SHP77 (cell line): ENCODE measurements at regions not wholly inside any gene's neighbourhood (a gene's known extent, or its start where the extent isn't known, plus 50 kb on each side); places are given as distances from the start of the nearest gene placed in this dataset.
A peak's percentile ranks its signal among the peaks of the same experiment; 100 is the strongest.

Experiments
- DNase-seq, 2 experiments: peaks; one replicate each; lab custom pipeline; 2025; lab: John Stamatoyannopoulos, UW

DNA sequence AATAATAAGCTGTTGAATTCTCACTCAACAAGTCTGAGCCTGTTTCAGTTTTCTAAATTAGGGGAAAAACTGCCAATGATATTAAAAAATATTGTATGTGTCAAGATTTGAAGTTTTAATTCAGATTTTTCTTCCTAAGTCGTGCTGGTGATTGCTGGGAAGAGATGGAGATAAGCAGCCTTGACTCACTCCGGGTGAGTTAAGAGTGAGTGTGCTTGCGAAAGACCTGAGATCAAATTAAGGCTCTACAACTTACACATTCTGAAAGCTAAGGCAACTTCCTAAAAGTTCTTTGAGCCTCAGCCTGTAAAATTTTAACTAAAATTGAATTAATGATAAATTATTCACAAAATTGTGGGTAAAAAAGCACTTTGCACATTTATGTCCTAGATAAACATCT, 1441.2 kb downstream of the PCDH7 start:
- DNase-seq: no peak

DNA sequence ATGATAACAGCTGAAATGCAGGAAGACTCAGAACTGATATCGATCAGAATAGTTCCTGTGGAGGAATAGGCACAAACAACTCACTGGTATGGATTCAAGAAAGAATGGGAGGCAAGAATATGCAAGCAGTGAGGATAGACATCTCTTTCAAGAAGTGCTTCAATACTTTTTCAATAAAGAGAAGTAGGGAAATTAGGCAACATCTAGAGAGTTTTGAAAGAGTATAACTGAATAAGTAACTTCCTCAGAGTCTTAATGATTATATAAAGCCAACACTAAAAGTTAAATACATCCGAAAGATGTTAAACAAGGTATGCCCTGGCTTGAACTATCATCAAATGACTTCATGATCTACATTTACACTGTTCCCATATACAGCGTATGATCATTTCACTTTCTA, 1443.0 kb downstream of the PCDH7 start:
- no peak for DNase-seq

DNA sequence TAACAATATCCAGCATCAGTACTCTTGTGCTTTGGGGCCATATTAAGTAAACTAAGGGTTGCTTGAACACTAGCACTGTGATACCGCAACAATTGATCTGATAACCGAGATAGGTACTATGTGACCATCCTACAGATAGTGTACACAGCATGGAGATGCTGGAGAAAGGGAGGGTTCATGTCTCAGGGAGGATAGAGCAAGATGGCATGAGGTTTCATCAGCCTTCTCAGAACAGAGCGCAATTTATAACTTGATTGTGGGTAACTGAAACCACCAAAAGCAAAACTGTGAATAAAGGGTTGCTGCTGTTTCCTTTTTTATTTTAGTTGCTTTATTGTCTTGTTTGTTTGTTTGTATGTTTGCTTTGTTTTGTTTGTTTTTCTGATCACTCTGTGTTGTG, 1449.7 kb downstream of the PCDH7 start:
- no peak for DNase-seq

DNA sequence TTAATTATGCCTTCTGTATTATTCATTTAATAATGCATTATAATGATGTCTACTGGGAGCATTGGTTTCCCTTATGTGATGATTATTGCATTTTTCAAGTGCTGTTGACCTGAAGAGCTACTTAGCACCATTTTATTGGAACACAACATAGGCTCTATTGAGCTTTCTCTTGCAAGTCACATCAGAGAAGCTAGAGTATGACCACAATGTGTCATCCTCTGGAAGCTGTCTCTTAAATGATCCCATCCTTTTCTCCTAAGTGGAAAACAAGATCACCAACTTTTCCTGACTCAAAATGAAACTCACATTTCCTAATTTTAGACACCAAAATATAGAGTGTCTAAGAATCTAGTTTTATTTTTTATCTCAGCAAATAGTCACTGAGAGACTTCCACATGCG, 1451.9 kb downstream of the PCDH7 start:
- DNase-seq: no peak

DNA sequence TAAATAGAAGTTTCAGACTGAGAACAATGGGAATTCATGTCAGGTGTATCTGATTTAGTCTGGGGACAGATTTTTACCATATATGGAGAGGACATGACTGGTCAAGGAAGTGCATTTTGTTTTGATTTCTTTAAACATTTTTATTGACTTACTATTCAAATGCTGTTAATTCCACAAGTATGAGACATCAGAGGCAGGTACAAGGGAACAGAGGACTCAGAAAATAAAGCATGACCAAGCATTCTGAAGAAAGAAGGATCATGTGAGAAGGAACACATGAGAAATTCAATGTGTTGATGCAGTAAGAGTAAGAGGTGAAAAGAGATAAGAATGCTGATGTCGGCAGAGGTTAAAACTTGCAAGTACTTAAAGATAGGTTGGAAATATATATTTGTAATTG, 1452.6 kb downstream of the PCDH7 start:
- DNase-seq: no peak

DNA sequence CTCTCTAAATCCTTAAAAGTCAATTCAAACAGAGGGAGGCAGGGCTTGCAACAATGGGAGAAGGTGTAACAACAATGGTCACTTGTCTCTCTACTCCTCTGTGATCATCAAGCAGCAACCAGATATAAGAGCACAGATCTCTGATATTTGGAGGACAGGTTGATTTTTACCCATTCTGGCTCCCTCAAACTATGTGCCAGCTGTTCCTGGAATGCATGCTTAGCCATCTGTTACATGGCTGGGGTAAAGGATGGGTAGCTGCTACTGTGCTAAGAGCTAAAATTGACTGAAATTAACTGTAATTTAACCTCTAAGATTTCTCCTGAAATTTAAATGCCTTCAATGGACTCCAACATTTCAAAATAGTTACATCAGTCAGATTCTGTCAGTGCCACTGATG, 1459.9 kb downstream of the PCDH7 start:
- no peak for DNase-seq

DNA sequence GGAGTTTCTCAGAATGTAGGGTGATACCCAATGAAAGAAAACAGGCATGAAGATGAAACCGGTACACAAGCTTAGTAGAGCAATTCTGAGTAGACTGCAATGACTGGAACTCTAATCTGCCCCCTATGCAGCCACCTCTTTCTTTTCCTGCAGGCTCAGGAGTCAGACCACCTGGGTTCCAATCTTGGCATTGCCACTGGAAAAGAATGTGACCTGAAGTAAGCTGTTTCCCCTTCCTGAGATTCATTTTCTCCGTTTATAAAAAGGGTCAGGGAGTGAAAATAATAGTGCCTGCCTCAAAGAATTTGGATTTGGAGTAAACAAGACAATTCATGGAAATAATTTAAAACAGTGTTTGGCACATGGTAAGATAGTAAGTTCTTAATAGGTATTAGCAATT, 1464.0 kb downstream of the PCDH7 start:
- no peak for DNase-seq

DNA sequence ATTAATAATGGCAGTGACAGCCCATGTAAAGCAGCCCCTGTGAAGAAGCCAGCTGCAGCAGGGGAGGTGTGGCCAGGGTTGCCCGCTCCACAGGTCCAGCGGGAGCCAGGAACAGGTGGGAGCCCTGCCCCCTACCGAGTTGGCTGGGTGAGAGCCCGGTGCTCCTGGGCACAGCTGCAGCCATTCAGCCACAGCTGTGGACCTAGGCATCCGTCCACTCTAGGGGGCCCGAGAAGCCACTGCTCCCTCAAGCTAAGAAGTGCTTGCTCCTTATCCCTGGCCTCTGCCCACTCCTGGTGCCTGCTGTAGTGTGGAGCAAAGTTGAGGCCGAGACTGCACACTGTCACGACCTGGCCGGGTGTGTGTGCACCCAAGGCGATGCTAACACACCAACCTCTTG, 1469.0 kb downstream of the PCDH7 start:
- DNase-seq: peak in 1 of 2 experiments; percentile 16

DNA sequence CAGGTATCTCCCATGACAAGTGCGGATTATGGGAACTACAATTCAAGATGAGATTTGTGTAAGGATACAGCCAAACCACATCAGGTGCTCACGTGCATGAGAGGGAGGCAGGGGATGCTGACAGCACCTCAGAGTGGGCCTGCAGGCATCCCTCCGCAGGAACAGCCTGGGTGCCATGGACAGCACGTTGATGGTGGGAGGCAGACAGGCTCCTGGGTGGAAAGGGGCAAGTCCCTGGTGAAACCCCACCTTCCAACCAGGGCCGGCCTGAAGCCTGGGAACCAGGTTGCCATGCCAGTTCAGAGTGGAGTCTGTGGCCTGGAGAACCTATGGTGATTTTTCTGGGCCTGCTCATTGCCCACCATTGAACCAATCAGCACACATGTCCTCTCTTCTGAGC, 1469.6 kb downstream of the PCDH7 start:
- no peak for DNase-seq

DNA sequence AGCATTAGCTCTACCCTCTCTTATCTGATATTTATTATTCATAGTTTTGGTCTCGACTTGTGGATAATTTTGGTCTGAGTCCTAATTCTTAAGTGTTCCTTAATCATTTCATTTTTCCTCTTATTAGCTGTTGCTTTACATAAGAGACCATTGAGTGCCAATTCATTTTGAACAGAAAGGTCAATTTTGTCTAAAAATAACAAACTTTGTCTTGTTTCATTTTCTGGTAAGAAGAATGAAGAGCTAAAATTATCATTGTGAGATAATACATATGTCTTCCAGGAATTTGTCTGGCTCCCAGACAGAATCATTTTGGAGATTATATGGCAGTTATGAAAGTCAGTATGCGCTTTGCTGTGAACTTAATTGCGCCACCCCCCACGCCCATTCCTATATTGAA, 1471.8 kb downstream of the PCDH7 start:
- no peak for DNase-seq

DNA sequence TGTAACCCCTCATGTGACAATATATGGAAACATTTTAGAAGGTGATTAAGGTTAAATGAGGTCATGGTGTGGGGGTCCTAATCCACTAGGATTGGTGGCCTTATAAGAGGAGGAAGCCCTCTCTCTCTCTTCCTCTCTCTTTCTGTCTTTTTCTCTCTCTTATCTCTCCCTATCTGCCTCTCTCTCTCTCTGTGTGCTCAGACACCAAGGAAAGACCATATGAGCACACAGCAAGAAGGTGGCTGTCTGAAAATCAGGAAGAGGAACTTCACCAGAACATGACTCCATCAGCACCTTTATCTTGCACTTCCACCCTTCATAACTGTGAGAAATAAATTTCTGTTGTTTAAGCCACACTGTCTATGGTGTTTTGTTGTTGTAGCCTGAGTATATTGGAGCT, 1472.2 kb downstream of the PCDH7 start:
- no peak for DNase-seq

DNA sequence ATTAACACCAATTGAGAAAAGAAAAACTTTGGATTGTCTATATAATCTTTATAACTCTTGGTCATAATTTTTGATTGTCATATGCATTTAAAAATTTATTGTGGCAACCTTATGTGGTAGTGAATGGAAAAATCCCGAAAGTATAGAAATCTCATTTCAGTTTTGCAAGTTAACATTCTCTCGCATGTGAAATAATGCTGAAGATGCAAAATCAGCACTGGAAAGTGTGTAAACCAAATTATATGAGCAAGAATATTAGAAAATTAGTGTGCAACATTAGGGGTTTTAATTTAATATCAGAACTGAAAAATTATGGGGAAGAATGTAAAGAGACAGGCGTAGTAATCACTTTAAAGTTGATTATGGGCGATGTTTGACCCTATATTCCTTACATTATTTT, 1472.8 kb downstream of the PCDH7 start:
- no peak for DNase-seq

DNA sequence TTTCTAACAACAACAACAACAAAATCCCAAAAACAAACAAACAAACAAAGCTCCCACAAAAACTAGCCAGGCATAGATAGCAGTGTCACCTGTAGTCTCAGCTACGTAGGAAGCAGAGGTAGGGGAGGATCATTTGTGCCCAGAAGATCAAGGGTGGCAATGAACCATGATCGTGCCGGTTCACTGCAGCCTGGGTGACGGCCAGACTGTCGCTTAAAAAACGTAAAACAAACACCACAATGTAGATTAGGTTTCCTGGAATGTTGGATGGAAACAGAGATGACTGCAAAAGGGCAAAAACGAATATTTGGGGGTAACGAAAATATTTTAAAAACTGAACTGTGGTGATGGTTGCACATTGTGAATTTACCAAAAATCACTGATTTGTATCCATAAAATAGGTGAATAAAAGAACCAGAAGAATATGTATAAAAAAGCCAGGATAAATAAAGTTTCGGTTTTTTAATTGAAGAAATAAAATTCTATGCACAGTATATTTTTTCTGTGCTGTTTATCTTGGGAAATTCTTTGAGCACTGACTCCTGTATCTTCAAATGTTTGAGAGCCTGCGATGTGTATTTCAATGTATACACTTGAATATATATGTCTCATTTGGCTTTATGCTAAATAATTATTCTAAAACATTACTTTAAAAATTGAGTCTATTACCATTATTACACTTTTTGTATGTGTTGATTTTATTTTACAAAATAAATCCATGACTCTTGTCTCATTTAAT, 1477.0 kb downstream of the PCDH7 start:
- no peak for DNase-seq

DNA sequence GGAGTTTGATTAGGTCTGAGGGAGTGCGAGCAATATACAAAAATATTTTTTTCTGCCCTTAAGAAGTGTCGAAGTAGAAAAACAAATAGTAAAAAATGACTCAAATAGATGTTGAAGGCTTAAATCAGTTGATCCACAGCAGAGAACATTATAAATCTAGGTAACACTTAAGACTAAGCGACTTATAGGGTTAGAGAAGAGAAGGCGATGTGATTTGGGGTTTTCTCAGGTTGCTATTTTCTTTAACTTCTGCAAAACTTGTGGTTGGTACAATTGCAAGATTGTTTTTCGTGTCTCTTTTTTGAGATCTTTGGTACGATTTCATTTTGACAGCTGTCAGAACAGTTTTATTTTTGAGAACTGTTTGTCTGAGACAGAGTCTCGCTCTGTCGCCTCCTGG, 1479.5 kb downstream of the PCDH7 start:
- DNase-seq: no peak

DNA sequence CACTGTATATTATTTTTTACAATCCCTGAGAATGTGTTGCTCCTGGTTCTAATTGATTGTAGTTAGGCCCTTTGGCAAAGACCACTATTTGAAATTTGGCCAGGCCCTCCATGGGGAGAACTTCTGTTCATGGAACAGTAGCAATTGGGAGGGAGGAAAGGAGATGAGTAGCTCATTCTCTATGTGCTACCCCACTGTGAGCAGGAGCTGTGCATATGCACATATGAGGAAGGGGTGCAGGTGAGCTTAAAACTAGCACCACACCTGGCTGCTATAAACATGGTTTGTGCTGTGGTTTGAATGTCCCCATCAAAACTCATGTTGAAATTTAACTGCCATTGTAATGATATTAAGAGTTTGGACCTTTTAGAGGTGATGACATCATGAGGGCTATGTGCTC, 1483.2 kb downstream of the PCDH7 start:
- no peak for DNase-seq

DNA sequence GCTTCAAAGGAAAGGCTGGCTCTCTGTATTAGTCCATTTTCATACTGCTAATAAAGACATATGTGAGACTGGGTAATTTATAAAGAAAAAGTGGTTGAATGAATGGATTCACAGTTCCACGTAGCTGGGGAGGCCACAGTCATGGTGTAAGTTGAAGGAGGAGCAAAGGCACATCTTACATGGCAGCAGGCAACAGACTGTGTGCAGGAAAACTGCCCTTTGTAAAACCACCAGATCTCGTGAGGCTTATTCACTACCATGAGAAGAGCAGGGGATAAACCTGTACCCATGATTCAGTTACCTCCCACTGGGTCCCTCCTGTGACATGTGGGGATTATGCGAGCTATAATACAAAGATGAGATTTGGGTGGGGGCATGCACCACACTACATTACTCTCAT, 1486.6 kb downstream of the PCDH7 start:
- DNase-seq: no peak

DNA sequence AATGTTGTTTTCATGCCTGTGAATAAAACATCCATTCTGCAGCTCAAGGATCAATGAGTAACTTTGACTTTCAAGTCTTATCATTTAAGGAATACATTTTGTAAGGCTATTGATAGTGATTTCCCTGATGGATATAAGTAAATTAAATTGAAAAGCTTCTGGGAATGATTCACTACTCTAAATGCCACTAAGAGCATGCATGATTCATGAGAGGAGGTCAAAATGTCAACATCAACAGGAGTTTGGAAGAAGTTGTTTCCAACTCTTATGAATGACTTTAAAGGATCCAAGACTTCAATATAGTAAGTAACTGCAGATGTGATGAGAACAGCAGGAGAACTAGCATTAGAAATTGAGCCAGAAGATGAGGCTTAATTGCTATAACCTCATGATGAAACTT, 1487.3 kb downstream of the PCDH7 start:
- DNase-seq: no peak

DNA sequence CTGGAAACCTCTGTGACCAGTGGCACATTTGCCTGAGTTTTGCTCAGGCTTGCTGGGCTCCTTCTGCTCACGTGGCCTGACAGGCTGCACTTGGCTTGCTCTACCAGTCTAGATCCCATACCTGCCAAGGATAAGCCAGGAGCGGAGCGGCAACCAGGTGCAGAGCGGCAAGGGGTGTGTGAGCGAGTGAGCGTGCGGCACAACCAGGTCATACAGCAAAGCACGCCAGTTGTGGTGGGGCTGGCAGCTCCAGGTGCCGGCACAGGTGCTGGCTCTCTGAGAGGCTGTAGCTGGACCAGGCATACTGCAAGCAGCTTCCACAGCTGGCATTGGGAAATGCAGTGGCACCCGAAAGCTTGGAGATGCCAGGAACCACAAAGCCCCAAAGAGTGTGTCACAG, 1495.1 kb downstream of the PCDH7 start:
- no peak for DNase-seq

DNA sequence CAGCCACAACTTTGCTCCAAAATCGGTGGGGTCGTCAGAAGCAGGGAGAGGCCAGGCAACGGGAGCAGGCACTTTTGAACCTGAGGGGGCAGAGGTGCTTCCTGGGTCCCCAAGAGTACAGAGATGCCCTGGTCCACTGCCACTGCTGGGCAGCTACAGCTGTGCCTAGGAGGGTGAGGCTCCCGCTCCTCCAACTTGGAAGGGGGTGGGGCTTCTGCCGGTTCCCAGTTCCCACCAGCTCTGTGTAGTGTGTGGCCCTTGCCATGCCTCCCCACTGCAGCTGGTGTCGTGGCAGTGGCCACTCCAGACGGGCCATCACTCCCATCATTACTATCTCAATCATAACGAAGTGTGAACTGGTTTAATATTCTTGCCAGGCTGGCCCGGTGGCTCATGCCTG, 1496.3 kb downstream of the PCDH7 start:
- no peak for DNase-seq

DNA sequence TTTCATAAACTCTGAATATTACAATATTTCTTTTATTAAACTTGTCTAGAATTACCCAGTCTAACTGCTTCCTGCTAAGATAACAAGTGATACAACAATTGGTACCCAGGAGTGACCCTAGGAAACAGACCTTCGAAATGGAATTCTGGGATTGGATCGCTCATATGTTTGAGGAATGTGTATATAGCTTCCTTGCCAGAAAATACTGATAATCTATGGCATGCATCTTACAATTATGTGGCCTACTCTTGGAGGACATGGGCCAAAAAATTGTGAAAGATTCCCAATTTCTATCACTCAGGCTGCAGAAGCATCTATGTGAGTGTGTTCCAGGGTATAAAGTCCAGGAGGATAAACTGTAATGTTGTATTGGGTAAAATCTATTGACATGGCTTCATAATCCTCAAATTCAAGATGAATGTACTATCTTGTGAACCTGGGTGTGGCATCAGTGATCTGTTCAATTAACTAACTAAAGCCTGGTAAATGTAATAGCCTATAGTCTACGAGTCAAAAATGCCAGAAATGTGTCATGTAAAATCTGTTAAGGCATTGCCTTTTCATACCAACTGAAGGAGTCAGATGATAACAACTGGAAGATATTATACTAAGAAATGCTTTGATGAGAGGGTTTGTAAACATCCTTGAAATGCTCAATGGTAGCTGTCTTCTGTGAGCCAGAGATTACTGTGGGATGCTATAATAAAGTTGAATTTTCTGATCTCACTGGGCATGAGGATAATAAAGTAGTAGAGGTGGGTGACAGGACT, 1499.3 kb downstream of the PCDH7 start:
- no peak for DNase-seq

DNA sequence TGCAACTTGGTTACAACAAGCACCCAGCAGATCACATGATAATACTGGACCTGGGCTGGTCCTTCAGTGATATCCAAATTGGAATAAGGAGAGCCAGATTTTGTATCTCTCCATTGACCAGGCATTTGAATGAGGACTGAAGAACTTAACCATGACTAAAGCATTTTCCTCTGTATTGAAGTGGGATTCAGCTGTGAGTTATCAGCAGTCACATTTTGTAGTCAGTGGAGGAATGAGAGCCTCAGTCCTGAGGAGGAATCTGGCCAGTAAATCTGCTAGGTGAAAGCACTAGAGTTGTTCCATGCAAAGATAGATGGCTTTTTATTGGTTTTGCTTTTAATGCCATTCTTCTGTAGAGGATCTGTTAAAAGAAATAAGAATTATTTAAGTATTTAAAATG, 1506.0 kb downstream of the PCDH7 start:
- DNase-seq: no peak

DNA sequence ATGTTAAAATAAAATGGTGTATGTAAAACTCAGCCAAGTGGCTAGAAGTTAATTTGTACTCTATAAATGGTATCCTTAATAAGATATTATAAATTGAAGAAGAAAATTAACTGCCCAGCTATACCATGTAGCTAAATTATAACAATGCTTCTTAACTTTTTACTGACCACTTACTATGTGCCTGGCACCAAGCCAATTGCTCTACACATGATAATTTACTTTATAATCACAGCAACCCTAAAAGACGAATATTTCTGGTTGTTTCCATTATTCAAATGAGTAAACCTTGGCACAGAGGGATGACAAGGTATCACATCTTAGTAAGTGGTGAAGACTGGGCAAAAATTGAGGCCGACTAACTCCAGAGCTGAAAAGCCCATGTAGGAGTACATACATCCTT, 1506.6 kb downstream of the PCDH7 start:
- no peak for DNase-seq

DNA sequence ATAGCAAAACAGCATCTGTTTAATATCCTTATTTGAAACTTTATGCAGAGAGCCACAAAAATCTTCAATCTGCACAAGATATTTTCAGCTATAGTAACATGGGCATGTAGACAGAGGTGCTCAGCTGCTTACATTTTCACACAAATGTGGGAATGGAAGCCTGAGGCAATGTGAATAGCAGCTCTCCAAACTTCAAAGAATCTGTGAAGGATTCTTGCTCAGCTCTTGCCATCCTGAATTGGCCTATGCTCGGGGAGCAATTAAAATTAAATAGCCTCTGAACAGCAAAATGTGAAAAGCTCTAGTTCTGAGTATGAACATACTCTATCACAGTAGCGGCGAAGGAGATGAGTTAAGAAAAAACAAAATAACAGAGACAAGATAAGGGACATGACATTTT, 1523.8 kb downstream of the PCDH7 start:
- DNase-seq: no peak

DNA sequence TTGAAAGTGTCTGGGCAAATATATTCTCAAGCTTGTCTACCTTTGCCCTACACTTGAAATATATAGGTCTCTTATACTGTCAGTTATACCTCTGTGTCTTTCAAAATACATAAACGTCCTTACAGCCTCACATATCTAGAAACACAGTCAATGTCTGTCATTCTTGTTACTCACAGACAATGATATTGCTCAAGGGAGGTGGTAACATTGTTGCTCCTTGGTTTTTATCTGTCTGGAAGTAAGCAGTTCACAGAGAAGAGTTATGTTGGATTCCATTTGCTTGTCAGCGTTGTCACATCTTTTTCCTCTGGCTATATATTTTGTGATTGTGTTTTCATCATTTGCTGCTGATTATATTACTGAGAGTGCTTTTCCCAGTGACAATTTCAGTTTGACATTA, 1528.9 kb downstream of the PCDH7 start:
- DNase-seq: no peak
